MM.1S (cell line): ENCODE measurements at regions not wholly inside any gene's neighbourhood (a gene's known extent, or its start where the extent isn't known, plus 50 kb on each side); places are given as distances from the start of the nearest gene placed in this dataset.

Experiments
- CTCF ChIP-seq: fragments of 300-600 bp; sonication (generic); IDR thresholded peaks from 2 replicates; pipeline ENCODE4 v1.5.1; 2016; ENCODE audit warnings: antibody characterized with exemption, low read length, mixed read lengths
- EZH2 ChIP-seq: fragments of 300-600 bp; sonication (generic); optimal IDR thresholded peaks from 2 replicates; pipeline ENCODE3; 2017; ENCODE audit warnings: low read depth, mild to moderate bottlenecking, antibody characterized with exemption, low read length, mixed read lengths
- EZH2phosphoT487 ChIP-seq: fragments of 300-600 bp; sonication (generic); IDR thresholded peaks from 2 replicates; pipeline ENCODE4 v1.6.1; 2018; ENCODE audit warnings: antibody characterized with exemption, low read length

GRCh38 chr7:25619963-25620799 is 391.9 kb upstream of the NPVF start:
- TF ChIP-seq CTCF (no peak), EZH2 (no peak), EZH2phosphoT487 (no peak)
